ENCODE measurements at regions not wholly inside any gene's neighbourhood (a gene's known extent, or its start where the extent isn't known, plus 50 kb on each side); places are given as distances from the start of the nearest gene placed in this dataset.

DNA sequence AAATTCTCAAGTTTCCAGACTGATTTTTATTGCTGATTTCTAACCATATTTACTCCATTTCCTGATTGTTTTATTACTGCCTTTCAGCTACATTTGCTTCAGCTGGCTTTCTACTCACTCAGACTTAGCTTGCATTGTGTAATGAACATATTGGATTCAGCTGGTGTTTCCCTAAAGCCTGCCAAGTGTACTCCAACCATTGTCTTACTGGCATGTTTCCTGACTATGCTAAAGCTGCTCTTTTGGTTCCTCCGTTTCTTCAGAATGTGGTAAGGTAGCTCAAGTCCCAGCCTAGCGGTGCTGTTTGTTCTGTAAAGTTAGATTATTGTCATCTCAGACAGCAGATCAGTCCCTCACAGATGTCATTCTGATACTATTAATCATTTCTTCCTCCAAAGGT, 53.1 kb upstream of the GLRA2 start:
- H3K4me3 ChIP-seq (ENCODE audit: low read depth, low read length): no peak overlapping the region
- DNase-seq (ENCODE audit: low read depth, low spot score): peak; percentile 9
- in situ Hi-C loops (cut with HindIII; ENCODE audit: low sequenced_read_pairs): no loop called here
- TF ChIP-seq CTCF (IDR thresholded peaks at IDR 0.05; ENCODE audit: low read depth, low read length): no peak

DNA sequence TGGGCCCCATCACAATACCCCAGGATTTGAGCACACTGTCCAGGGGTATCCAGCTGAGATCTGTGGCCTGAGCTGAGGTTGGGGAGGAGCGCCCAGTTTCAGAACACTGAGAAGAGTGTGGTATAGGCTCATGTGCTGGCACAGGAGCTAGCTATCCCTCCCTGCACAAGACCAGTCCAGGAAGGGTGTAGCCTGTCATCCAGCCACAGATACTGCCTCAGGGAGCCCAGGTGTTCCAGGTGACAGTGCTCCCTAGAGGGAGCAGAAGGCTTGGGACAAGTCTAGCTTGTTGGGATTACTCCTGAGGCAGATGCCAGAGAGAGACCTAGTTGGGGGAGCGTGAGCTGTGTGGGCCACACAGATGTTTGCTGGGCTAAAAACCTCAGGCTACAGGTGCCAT, 79.6 kb upstream of the GLRA2 start:
- TF ChIP-seq CTCF (IDR thresholded peaks at IDR 0.05; ENCODE audit: low read depth, low read length): no peak
- in situ Hi-C loops (cut with HindIII; ENCODE audit: low sequenced_read_pairs): no loop called here
- H3K4me3 ChIP-seq (ENCODE audit: low read depth, low read length): no peak overlapping the region
- no peak for DNase-seq (ENCODE audit: low read depth, low spot score)

DNA sequence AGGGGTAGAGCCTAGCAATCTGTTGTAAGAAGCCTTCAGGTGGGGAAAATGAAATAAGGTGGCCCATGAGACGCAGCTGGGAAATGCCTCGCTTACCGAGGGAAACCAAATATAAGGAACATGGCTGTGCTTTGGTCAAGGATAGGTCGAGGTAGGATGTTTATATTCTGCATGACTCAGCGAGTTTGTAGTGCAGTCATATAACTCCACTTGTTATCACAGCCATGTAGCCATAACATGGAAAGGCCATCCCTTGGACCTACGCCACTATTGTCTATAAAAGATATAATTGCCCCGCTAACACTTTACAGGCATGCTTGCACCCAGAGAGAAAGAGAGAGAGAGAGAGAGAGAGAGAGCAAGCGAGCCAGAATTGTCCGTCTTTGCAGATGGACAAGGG, 80.9 kb upstream of the GLRA2 start:
- TF ChIP-seq CTCF (IDR thresholded peaks at IDR 0.05; ENCODE audit: low read depth, low read length): no peak
- in situ Hi-C loops (cut with HindIII; ENCODE audit: low sequenced_read_pairs): no loop called here
- no peak for DNase-seq (ENCODE audit: low read depth, low spot score)
- H3K4me3 ChIP-seq (ENCODE audit: low read depth, low read length): no peak overlapping the region

DNA sequence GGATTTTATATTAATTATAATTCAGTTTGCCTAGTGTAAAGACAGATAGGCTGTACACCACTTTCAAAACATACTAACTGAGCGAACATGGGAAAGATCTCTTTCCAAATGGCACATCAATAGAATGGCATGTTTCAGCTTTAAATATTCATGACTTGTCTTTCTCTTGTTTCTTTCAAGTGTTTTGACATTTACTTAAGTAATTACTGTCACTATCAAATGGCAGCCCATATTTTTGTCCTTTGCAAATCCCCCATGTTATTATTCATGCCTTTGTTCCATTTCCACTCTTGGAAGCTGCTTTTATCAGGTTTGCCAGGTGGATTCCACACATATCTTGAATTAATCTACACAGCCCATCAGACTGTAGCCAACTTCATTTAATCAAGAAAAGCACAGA, 89.2 kb upstream of the GLRA2 start:
- in situ Hi-C loops (cut with HindIII; ENCODE audit: low sequenced_read_pairs): no loop called here
- no peak for DNase-seq (ENCODE audit: low read depth, low spot score)
- no peak for TF ChIP-seq CTCF (IDR thresholded peaks at IDR 0.05; ENCODE audit: low read depth, low read length)
- no peak overlapping the region for H3K4me3 ChIP-seq (ENCODE audit: low read depth, low read length)

GRCh38 chrX:14427614-14428013, 101.7 kb upstream of the GLRA2 start:
- DNase-seq (ENCODE audit: low read depth, low spot score): no peak
- in situ Hi-C loops (cut with HindIII; ENCODE audit: low sequenced_read_pairs): no loop called here

DNA sequence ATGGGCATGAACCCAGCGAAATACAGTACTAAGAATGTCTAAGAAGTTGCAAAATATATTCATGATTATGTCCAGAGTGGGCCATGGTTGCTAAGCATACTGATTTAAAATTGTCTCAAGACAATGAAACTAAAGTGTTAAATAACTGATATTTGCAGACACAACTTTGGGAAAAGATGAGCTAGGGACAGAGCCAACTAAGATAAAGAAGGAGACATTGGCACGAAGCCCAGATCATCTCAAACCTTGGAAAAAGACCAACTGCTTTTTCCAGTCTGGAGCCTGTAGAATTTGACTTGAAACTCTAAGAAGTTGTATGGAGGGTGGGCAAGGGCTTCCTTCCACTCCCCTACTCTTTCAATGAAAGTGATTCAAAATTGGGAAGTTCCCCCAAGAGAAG, 108.5 kb upstream of the GLRA2 start:
- DNase-seq (ENCODE audit: low read depth, low spot score): no peak
- H3K4me3 ChIP-seq (ENCODE audit: low read depth, low read length): no peak overlapping the region
- TF ChIP-seq CTCF (IDR thresholded peaks at IDR 0.05; ENCODE audit: low read depth, low read length): no peak
- in situ Hi-C loops (cut with HindIII; ENCODE audit: low sequenced_read_pairs): no loop called here

More at GRCh38 chrX:14427614-14428013, 101.7 kb upstream of the GLRA2 start:
- no peak for TF ChIP-seq CTCF (IDR thresholded peaks at IDR 0.05; ENCODE audit: low read depth, low read length)
- no peak overlapping the region for H3K4me3 ChIP-seq (ENCODE audit: low read depth, low read length)

DNA sequence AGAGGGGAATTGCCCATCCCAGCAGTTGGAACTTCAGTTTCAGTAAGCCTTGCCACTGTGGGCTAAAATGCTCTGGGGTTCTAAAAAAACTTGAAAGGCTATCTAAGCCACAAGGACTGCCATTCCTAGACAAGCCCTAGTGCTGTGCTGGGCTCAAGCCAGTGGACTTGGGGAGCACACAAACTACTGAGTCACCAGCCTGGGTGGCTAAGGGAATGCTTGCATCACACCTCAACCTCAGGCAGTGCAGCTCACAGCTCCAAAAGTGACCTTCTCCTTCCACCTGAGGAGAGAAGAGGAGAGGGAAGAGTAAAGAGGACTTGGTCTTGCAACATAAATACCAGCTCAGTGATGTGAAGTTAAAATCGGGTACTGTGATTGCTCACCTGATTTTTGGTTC, 116.7 kb upstream of the GLRA2 start:
- TF ChIP-seq CTCF (IDR thresholded peaks at IDR 0.05; ENCODE audit: low read depth, low read length): no peak
- in situ Hi-C loops (cut with HindIII; ENCODE audit: low sequenced_read_pairs): no loop called here
- no peak overlapping the region for H3K4me3 ChIP-seq (ENCODE audit: low read depth, low read length)
- no peak for DNase-seq (ENCODE audit: low read depth, low spot score)

Measured in astrocyte of the spinal cord (primary cell).